WTC11 (cell line): ENCODE measurements at regions not wholly inside any gene's neighbourhood (a gene's known extent, or its start where the extent isn't known, plus 50 kb on each side); places are given as distances from the start of the nearest gene placed in this dataset.

Source experiments
- ATAC-seq: fragments of 200-7000 bp; cut with Tn5 transposase; 2 replicates; pipeline ENCODE4 v1.10.0; 2021; ENCODE audit warnings: mild to moderate bottlenecking, moderate library complexity
- CTCF ChIA-PET: fragments of 300-600 bp; sonication (Branson Sonifier 250); formaldehyde crosslinking; loops from one replicate; lab custom pipeline; 2021; ENCODE audit warnings: antibody characterized with exemption; lab: Charles Lee
- POLR2A ChIA-PET: fragments of 350-600 bp; sonication (Branson Sonifier 250); formaldehyde crosslinking; loops from one replicate; lab custom pipeline; 2021; ENCODE audit warnings: antibody characterized with exemption; lab: Charles Lee
- DNase-seq: peaks from one replicate; pipeline ENCODE4 v3.0.0; 2021; ENCODE audit warnings: low spot score
- H3K27ac Mint-ChIP-seq: 2 replicates; pipeline ENCODE4 v1.8.0; 2021; ENCODE audit warnings: mixed read lengths
- H3K27me3 Mint-ChIP-seq: 2 replicates; pipeline ENCODE4 v1.8.0; 2021; ENCODE audit warnings: low read depth, mild to moderate bottlenecking, moderate library complexity, mixed read lengths
- H3K36me3 Mint-ChIP-seq: 2 replicates; pipeline ENCODE4 v1.8.0; 2021; ENCODE audit warnings: mixed read lengths
- H3K4me1 Mint-ChIP-seq: 2 replicates; pipeline ENCODE4 v1.8.0; 2022; ENCODE audit warnings: mixed read lengths
- H3K4me3 Mint-ChIP-seq: 2 replicates; pipeline ENCODE4 v1.8.0; 2021; ENCODE audit warnings: mild to moderate bottlenecking, moderate library complexity, mixed read lengths
- H3K9me3 Mint-ChIP-seq: 2 replicates; pipeline ENCODE4 v1.8.0; 2021; ENCODE audit warnings: mixed read lengths
- ATF6 ChIP-seq: sonication (generic); formaldehyde crosslinking; IDR thresholded peaks from 2 replicates; pipeline ENCODE4 v1.8.1; 2023; ENCODE audit warnings: mild to moderate bottlenecking, missing genetic modification reagents
- CBFB ChIP-seq: sonication (generic); formaldehyde crosslinking; IDR thresholded peaks from 2 replicates; pipeline ENCODE4 v1.8.1; 2022; ENCODE audit warnings: mild to moderate bottlenecking, low read depth, missing genetic modification reagents
- CREB1 ChIP-seq: sonication (generic); formaldehyde crosslinking; IDR thresholded peaks from 2 replicates; pipeline ENCODE4 v1.8.0; 2023; ENCODE audit warnings: mild to moderate bottlenecking, missing genetic modification reagents
- ERG ChIP-seq: fragments of 250-450 bp; sonication (Bioruptor Pico); IDR thresholded peaks from 2 replicates; pipeline ENCODE4 v1.8.0; 2021; ENCODE audit warnings: mild to moderate bottlenecking
- ESRRA ChIP-seq: sonication (generic); formaldehyde crosslinking; IDR thresholded peaks from 2 replicates; pipeline ENCODE4 v1.8.1; 2022; ENCODE audit warnings: mild to moderate bottlenecking, missing genetic modification reagents, borderline replicate concordance
- ETV6 ChIP-seq: sonication (generic); formaldehyde crosslinking; IDR thresholded peaks from 2 replicates; pipeline ENCODE4 v1.8.1; 2022; ENCODE audit warnings: mild to moderate bottlenecking, missing genetic modification reagents
- FOXP1 ChIP-seq: sonication (generic); formaldehyde crosslinking; IDR thresholded peaks from 2 replicates; pipeline ENCODE4 v1.8.0; 2022; ENCODE audit warnings: missing genetic modification reagents, mild to moderate bottlenecking, moderate library complexity, borderline replicate concordance
- FOXP4 ChIP-seq: sonication (generic); formaldehyde crosslinking; IDR thresholded peaks from 2 replicates; pipeline ENCODE4 v1.8.0; 2022; ENCODE audit warnings: mild to moderate bottlenecking, missing genetic modification reagents
- GTF2I ChIP-seq: fragments of 250-450 bp; sonication (Bioruptor Pico); conservative IDR thresholded peaks from 2 replicates; pipeline ENCODE4 v1.4.0; 2021; ENCODE audit warnings: mild to moderate bottlenecking
- JAZF1 ChIP-seq: fragments of 250-450 bp; sonication (Bioruptor Pico); IDR thresholded peaks from 2 replicates; pipeline ENCODE4 v1.9.0; 2021; ENCODE audit warnings: moderate library complexity, mild to moderate bottlenecking, inconsistent platforms
- NR1H2 ChIP-seq: sonication (generic); formaldehyde crosslinking; IDR thresholded peaks from 2 replicates; pipeline ENCODE4 v1.9.0; 2021; ENCODE audit warnings: mild to moderate bottlenecking, moderate library complexity, missing genetic modification reagents
- RELA ChIP-seq: sonication (generic); formaldehyde crosslinking; IDR thresholded peaks from 2 replicates; pipeline ENCODE4 v1.8.1; 2022; ENCODE audit warnings: missing genetic modification reagents, mild to moderate bottlenecking, borderline replicate concordance
- STAT6 ChIP-seq: sonication (generic); formaldehyde crosslinking; conservative IDR thresholded peaks from 2 replicates; pipeline ENCODE4 v1.8.1; 2023; ENCODE audit warnings: mild to moderate bottlenecking, low read depth, missing genetic modification reagents, moderate library complexity
- TP53 ChIP-seq: sonication (generic); formaldehyde crosslinking; IDR thresholded peaks from 2 replicates; pipeline ENCODE4 v1.8.1; 2023; ENCODE audit warnings: mild to moderate bottlenecking, missing genetic modification reagents
- ZNF138 ChIP-seq: sonication (generic); formaldehyde crosslinking; conservative IDR thresholded peaks from 2 replicates; pipeline ENCODE4 v1.8.1; 2022; ENCODE audit warnings: mild to moderate bottlenecking, moderate library complexity, missing genetic modification reagents
- ZNF532 ChIP-seq: fragments of 250-450 bp; sonication (Bioruptor Pico); IDR thresholded peaks from 2 replicates; pipeline ENCODE4 v1.9.0; 2021; ENCODE audit warnings: mild to moderate bottlenecking, borderline replicate concordance
- ZSCAN18 ChIP-seq: fragments of 250-450 bp; sonication (Bioruptor Pico); IDR thresholded peaks from 2 replicates; pipeline ENCODE4 v2.1.2; 2022; ENCODE audit warnings: mild to moderate bottlenecking, moderate library complexity

GRCh38 chr5:35464757-35465156 lies 152.9 kb upstream of the SPEF2 start:
- H3K27me3 Mint-ChIP-seq = no peaks in the 10 kb centered on the region
- no peaks in the 10 kb centered on the region for H3K4me1 Mint-ChIP-seq
- ATAC-seq (no peak), DNase-seq (no peak)
- no peak overlapping the region for H3K27ac Mint-ChIP-seq
- H3K36me3 Mint-ChIP-seq = no peaks in the 10 kb centered on the region
- CTCF ChIA-PET = no interaction called here
- TF ChIP-seq FOXP4 (CRISPR knock-in tag) (no peak), NR1H2 (CRISPR knock-in tag) (no peak), CREB1 (CRISPR knock-in tag) (no peak), ESRRA (CRISPR knock-in tag) (no peak), ETV6 (CRISPR knock-in tag) (no peak), ERG (CRISPR knock-in tag) (no peak)
- POLR2A ChIA-PET = no interaction called here
- H3K9me3 Mint-ChIP-seq = peaks cover 9% of the 10 kb centered on the region
- no peak overlapping the region for H3K4me3 Mint-ChIP-seq

- Mint-ChIP-seq H3K9me3 (peaks cover 24% of the 10 kb centered on the region), H3K36me3 (peaks cover 4% of the 10 kb centered on the region; the same call in 1 of the 2 replicates), H3K27ac (no peak overlapping the region), H3K4me3 (no peak overlapping the region), H3K4me1 (no peaks in the 10 kb centered on the region), H3K27me3 (no peaks in the 10 kb centered on the region; the same call in 1 of the 2 replicates)
- ChIA-PET CTCF (no interaction called here), POLR2A (interaction anchor here (1.2 kb wide), 1 partner anchor 9 kb away, joined by 3 read pairs; no protein-coding TSS in a partner anchor)
- ATAC-seq = no peak
- DNase-seq = no peak
- TF ChIP-seq ZSCAN18 (CRISPR knock-in tag) (no peak), ZNF532 (CRISPR knock-in tag) (no peak), ZNF138 (CRISPR knock-in tag) (no peak), TP53 (no peak), ERG (CRISPR knock-in tag) (no peak), GTF2I (no peak), ATF6 (CRISPR knock-in tag) (no peak), FOXP1 (CRISPR knock-in tag) (no peak), RELA (CRISPR knock-in tag) (no peak), JAZF1 (CRISPR knock-in tag) (no peak), CBFB (CRISPR knock-in tag) (no peak), STAT6 (CRISPR knock-in tag) (no peak), ETV6 (CRISPR knock-in tag) (no peak)
Observed at GRCh38 chr5:35461530-35461929, 156.1 kb upstream of the SPEF2 start.
